ENCODE measurements at regions not wholly inside any gene's neighbourhood (a gene's known extent, or its start where the extent isn't known, plus 50 kb on each side); places are given as distances from the start of the nearest gene placed in this dataset.

- DNase-seq, result no peak
- Mint-ChIP-seq H3K9me3 (peaks cover 0 to 11% (median 0%) of the 10 kb centered on the region in 7 donors), H3K27ac (no peak overlapping the region), H3K4me3 (no peak overlapping the region), H3K4me1 (no peaks in the 10 kb centered on the region), H3K27me3 (ENCODE audit: low read depth in 3 of 3) (peaks cover 0 to 2% (median 0%) of the 10 kb centered on the region in 3 donors), H3K36me3 (no peaks in the 10 kb centered on the region)
- Histone ChIP-seq H3K9ac (ENCODE audit: insufficient read depth, low read length, poor library complexity, severe bottlenecking) (no peak overlapping the region), H4K20me1 (ENCODE audit: insufficient read depth, low read length) (no peaks in the 10 kb centered on the region), H3K27ac (ENCODE audit: low read depth in 1 of 2, low read length in 2 of 2) (no peak overlapping the region), H3K4me1 (ENCODE audit: control insufficient read depth in 1 of 2, insufficient read depth in 2 of 2, low read length in 2 of 2) (no peaks in the 10 kb centered on the region), H3K9me3 (replicated peaks in 1 of 2; ENCODE audit: control insufficient read depth in 1 of 2, insufficient read depth in 1 of 2, low read length in 2 of 2) (no peaks in the 10 kb centered on the region), H3K4me3 (replicated peaks in 1 of 3; ENCODE audit: low read depth in 2 of 3, low read length in 3 of 3) (no peak overlapping the region), H3K79me2 (ENCODE audit: insufficient read depth, low read length) (no peaks in the 10 kb centered on the region), H3K36me3 (replicated peaks in 1 of 2; ENCODE audit: control insufficient read depth in 1 of 2, insufficient read depth in 2 of 2, low read length in 2 of 2) (no peaks in the 10 kb centered on the region), H2AFZ (ENCODE audit: insufficient read depth, low read depth, low read length, poor library complexity, severe bottlenecking) (no peak overlapping the region), H3K27me3 (ENCODE audit: control insufficient read depth in 2 of 2, insufficient read depth in 2 of 2, low read length in 2 of 2) (no peaks in the 10 kb centered on the region), H3K4me2 (replicated peaks; ENCODE audit: extremely low read depth, low read length, poor library complexity, severe bottlenecking) (no peak overlapping the region)
- intact Hi-C loops (cut with micrococcal nuclease), result no loop called here
- TF ChIP-seq CTCF (IDR thresholded peaks at IDR 0.05), result no peak
These were observed 120.4 kb downstream of the SPATA31D1 start for GRCh38 chr9:82108941-82109340.

GRCh38 chr9:82109626-82110025 is 121.1 kb downstream of the SPATA31D1 start:
- Histone ChIP-seq H4K20me1 (ENCODE audit: insufficient read depth, low read length) (no peaks in the 10 kb centered on the region), H2AFZ (ENCODE audit: insufficient read depth, low read depth, low read length, poor library complexity, severe bottlenecking) (no peak overlapping the region), H3K9me3 (replicated peaks in 1 of 2; ENCODE audit: control insufficient read depth in 1 of 2, insufficient read depth in 1 of 2, low read length in 2 of 2) (no peaks in the 10 kb centered on the region), H3K36me3 (replicated peaks in 1 of 2; ENCODE audit: control insufficient read depth in 1 of 2, insufficient read depth in 2 of 2, low read length in 2 of 2) (no peaks in the 10 kb centered on the region), H3K27me3 (ENCODE audit: control insufficient read depth in 2 of 2, insufficient read depth in 2 of 2, low read length in 2 of 2) (no peaks in the 10 kb centered on the region), H3K79me2 (ENCODE audit: insufficient read depth, low read length) (no peaks in the 10 kb centered on the region), H3K4me2 (replicated peaks; ENCODE audit: extremely low read depth, low read length, poor library complexity, severe bottlenecking) (no peak overlapping the region), H3K27ac (ENCODE audit: low read depth in 1 of 2, low read length in 2 of 2) (no peak overlapping the region), H3K4me1 (ENCODE audit: control insufficient read depth in 1 of 2, insufficient read depth in 2 of 2, low read length in 2 of 2) (no peaks in the 10 kb centered on the region), H3K4me3 (replicated peaks in 1 of 3; ENCODE audit: low read depth in 2 of 3, low read length in 3 of 3) (no peak overlapping the region), H3K9ac (ENCODE audit: insufficient read depth, low read length, poor library complexity, severe bottlenecking) (no peak overlapping the region)
- Mint-ChIP-seq H3K36me3 (no peaks in the 10 kb centered on the region), H3K4me3 (no peak overlapping the region), H3K27me3 (ENCODE audit: low read depth in 3 of 3) (peaks cover 0 to 4% (median 0%) of the 10 kb centered on the region in 3 donors), H3K27ac (no peak overlapping the region), H3K4me1 (no peaks in the 10 kb centered on the region), H3K9me3 (peaks cover 0 to 10% (median 0%) of the 10 kb centered on the region in 7 donors)
- DNase-seq, result no peak
- intact Hi-C loops (cut with micrococcal nuclease), result no loop called here
- no peak for TF ChIP-seq CTCF (IDR thresholded peaks at IDR 0.05)

Measured in CD14-positive monocyte (primary cell).